ENCODE measurements at regions not wholly inside any gene's neighbourhood (a gene's known extent, or its start where the extent isn't known, plus 50 kb on each side); places are given as distances from the start of the nearest gene placed in this dataset.

- Mint-ChIP-seq H3K36me3 (ENCODE audit: low read depth) (no peaks in the 10 kb centered on the region), H3K4me3 (no peak overlapping the region), H3K27ac (no peak overlapping the region), H3K4me1 (ENCODE audit: low read depth) (no peaks in the 10 kb centered on the region), H3K27me3 (no peaks in the 10 kb centered on the region), H3K9me3 (no peaks in the 10 kb centered on the region)
Measured at GRCh38 chr1:83101406-83101805, 897.5 kb downstream of the TTLL7 start.

- no peaks in the 10 kb centered on the region for H3K27me3 Mint-ChIP-seq
- H3K4me1 Mint-ChIP-seq (ENCODE audit: low read depth), result no peaks in the 10 kb centered on the region
- H3K4me3 Mint-ChIP-seq, result no peak overlapping the region
- H3K36me3 Mint-ChIP-seq (ENCODE audit: low read depth), result no peaks in the 10 kb centered on the region
- H3K9me3 Mint-ChIP-seq, result peaks cover 6% of the 10 kb centered on the region
- H3K27ac Mint-ChIP-seq, result no peak overlapping the region
Measured at GRCh38 chr1:83100133-83100532, 898.8 kb downstream of the TTLL7 start.

DNA sequence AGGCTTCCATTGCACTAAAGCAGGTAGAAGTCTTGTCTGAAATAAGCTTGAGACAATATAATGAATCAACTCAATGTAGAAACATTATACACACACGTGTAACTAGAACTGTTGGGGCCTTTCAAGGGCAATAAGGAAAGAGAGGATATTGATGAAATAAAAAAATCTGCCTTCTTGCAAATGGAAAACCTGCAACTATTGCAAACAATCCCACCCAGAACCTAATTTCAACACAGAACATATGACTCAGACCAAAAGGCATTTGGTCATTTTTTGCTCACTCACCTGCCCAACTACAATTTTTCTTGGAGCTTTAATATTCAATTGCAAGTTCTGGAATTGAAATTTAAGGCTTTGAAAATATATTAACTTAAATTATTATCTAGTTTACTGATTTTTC, 900.1 kb downstream of the TTLL7 start:
- peaks cover 8% of the 10 kb centered on the region for H3K9me3 Mint-ChIP-seq
- no peak overlapping the region for H3K27ac Mint-ChIP-seq
- no peak overlapping the region for H3K4me3 Mint-ChIP-seq
- H3K4me1 Mint-ChIP-seq (ENCODE audit: low read depth), result no peaks in the 10 kb centered on the region
- no peaks in the 10 kb centered on the region for H3K27me3 Mint-ChIP-seq
- H3K36me3 Mint-ChIP-seq (ENCODE audit: low read depth), result no peaks in the 10 kb centered on the region

DNA sequence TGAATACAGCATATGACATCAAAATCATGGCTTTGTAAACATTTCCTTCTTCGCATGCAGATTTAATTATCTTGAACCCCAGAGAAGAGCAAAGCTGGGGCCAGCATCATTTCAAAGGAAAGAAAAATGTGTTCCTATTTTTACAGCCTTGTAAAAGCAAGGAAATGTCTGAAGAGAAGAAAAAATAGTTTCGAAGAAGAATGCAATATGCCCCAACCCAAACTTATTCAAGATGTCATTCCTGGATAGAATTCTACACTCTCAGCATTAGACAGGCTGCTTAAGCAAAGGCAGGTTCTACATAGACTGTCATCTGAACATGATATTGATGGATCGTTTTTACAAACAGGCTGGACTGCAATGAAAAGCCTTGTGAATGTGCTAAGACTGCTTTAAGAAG, 900.8 kb downstream of the TTLL7 start:
- H3K4me3 Mint-ChIP-seq, result no peak overlapping the region
- no peak overlapping the region for H3K27ac Mint-ChIP-seq
- no peaks in the 10 kb centered on the region for H3K4me1 Mint-ChIP-seq (ENCODE audit: low read depth)
- H3K36me3 Mint-ChIP-seq (ENCODE audit: low read depth), result no peaks in the 10 kb centered on the region
- H3K9me3 Mint-ChIP-seq, result peaks cover 12% of the 10 kb centered on the region
- H3K27me3 Mint-ChIP-seq, result no peaks in the 10 kb centered on the region

DNA sequence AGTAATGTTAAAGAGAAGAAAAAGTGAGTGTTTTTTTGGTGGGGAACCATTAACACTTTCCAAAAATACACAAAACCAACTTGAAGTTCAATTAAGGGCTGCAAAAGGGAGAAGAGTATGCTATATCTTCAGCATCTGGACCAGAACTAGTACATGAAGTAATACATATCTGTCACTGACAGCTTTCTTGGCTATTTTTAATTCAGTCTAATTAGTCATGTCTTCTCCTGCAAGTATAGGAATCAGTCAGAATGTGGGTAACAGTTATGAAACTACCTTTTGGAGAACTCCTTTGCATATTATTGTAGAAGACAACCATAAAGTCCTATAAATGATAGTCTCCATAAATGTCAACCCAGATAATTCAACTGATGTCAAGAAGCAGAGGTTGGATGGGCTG, 901.2 kb downstream of the TTLL7 start:
- Mint-ChIP-seq H3K36me3 (ENCODE audit: low read depth) (no peaks in the 10 kb centered on the region), H3K27ac (no peak overlapping the region), H3K4me1 (ENCODE audit: low read depth) (no peaks in the 10 kb centered on the region), H3K9me3 (peaks cover 12% of the 10 kb centered on the region), H3K27me3 (no peaks in the 10 kb centered on the region), H3K4me3 (no peak overlapping the region)

DNA sequence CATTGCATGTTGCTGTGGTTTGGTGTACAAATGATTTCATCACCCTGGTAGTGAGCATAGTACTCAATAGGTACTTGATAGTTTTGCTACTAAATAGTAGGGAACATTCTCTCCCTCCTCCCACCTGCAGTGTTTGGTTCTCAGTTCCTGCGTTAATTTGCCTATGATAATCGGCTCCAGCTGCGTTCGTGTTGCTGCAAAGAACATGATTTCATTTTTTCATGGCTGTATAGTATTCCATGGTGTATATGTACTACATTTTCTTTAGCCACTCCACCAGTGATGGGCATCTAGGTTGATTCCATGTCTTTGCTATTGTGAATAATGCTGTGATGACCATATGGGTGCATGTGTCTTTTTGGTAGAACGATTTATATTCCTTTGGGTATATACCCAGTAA, 903.4 kb downstream of the TTLL7 start:
- Mint-ChIP-seq H3K27me3 (no peaks in the 10 kb centered on the region), H3K36me3 (ENCODE audit: low read depth) (no peaks in the 10 kb centered on the region), H3K27ac (no peak overlapping the region), H3K4me1 (ENCODE audit: low read depth) (no peaks in the 10 kb centered on the region), H3K9me3 (peaks cover 12% of the 10 kb centered on the region), H3K4me3 (no peak overlapping the region)

GRCh38 chr1:83090195-83090594, 908.7 kb downstream of the TTLL7 start:
- Mint-ChIP-seq H3K27me3 (no peaks in the 10 kb centered on the region), H3K36me3 (ENCODE audit: low read depth) (no peaks in the 10 kb centered on the region), H3K27ac (no peak overlapping the region), H3K4me3 (no peak overlapping the region), H3K9me3 (peaks cover 10% of the 10 kb centered on the region), H3K4me1 (ENCODE audit: low read depth) (no peaks in the 10 kb centered on the region)

DNA sequence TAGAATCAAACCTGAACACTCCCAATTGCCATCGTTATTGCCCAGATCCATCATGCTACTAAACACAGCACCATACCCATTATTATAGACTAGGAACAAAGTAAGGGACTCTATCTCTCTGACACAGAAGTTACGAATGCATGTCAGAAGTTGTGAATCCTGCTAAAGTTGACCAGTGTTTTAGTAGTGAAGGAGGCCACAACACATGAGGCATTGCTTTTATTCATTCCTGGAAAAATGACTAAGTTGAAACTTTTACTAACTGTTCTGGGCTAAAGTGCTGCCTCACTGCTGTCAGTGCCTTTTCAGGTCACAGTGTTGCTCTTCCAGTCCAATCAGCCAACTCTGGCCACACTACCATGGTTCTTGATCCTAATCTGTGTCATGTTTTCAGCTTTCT, 911.1 kb downstream of the TTLL7 start:
- H3K27me3 Mint-ChIP-seq, result no peaks in the 10 kb centered on the region
- peaks cover 3% of the 10 kb centered on the region for H3K9me3 Mint-ChIP-seq
- no peak overlapping the region for H3K4me3 Mint-ChIP-seq
- no peak overlapping the region for H3K27ac Mint-ChIP-seq
- H3K4me1 Mint-ChIP-seq (ENCODE audit: low read depth), result no peaks in the 10 kb centered on the region
- H3K36me3 Mint-ChIP-seq (ENCODE audit: low read depth), result no peaks in the 10 kb centered on the region

DNA sequence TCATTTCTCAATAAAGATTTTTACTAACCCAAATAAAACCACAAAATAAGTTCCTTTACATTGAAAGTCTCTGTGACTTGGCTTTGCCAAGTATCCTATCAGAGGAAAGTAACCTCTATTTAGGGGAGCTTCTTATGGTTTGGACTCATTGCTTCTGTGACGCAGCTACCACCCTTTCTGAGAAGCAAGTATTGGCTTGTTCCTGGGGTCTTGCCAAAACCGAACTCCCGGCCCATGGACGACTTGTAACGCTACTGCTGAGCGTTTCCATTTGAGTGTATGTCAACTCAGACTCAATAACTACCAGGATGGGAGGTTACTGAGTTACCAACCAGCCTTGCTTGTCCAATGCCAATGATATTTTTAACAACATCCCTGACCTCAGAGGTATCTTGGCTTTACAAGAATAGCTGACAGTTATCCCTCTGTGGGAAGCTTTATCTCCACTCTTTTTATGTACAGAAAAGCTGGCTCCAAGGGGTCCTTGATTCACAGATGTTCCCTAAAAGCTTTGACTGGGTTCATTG, 911.9 kb downstream of the TTLL7 start:
- peaks cover 3% of the 10 kb centered on the region for H3K9me3 Mint-ChIP-seq
- H3K4me3 Mint-ChIP-seq, result no peak overlapping the region
- no peaks in the 10 kb centered on the region for H3K36me3 Mint-ChIP-seq (ENCODE audit: low read depth)
- H3K27me3 Mint-ChIP-seq, result no peaks in the 10 kb centered on the region
- no peak overlapping the region for H3K27ac Mint-ChIP-seq
- no peaks in the 10 kb centered on the region for H3K4me1 Mint-ChIP-seq (ENCODE audit: low read depth)

DNA sequence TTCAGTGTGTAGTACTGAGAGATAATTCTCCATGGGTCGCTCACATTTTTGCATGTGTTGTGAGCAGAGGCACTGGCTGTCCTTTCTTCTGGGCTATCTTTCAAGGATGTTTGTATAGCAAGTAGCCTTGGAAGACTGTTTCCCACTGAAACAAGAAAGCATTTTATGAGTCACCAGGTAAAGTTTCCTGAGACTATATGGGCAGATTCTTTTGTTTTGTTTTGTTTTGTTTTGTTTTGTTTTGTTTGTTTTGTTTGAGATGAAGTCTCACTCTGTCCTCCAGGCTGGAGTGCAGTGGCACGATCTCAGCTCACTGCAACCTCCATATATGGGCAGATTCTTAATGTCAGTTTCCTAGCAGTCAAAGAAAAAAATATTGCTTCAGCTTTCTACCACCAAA, 912.6 kb downstream of the TTLL7 start:
- no peak overlapping the region for H3K4me3 Mint-ChIP-seq
- peaks cover 3% of the 10 kb centered on the region for H3K9me3 Mint-ChIP-seq
- no peak overlapping the region for H3K27ac Mint-ChIP-seq
- H3K36me3 Mint-ChIP-seq (ENCODE audit: low read depth), result no peaks in the 10 kb centered on the region
- H3K27me3 Mint-ChIP-seq, result no peaks in the 10 kb centered on the region
- H3K4me1 Mint-ChIP-seq (ENCODE audit: low read depth), result no peaks in the 10 kb centered on the region

- Mint-ChIP-seq H3K4me3 (no peak overlapping the region), H3K9me3 (peaks cover 3% of the 10 kb centered on the region), H3K27ac (no peak overlapping the region), H3K36me3 (ENCODE audit: low read depth) (no peaks in the 10 kb centered on the region), H3K27me3 (no peaks in the 10 kb centered on the region), H3K4me1 (ENCODE audit: low read depth) (no peaks in the 10 kb centered on the region)
Measured at GRCh38 chr1:83083589-83084224, 915.2 kb downstream of the TTLL7 start.

DNA sequence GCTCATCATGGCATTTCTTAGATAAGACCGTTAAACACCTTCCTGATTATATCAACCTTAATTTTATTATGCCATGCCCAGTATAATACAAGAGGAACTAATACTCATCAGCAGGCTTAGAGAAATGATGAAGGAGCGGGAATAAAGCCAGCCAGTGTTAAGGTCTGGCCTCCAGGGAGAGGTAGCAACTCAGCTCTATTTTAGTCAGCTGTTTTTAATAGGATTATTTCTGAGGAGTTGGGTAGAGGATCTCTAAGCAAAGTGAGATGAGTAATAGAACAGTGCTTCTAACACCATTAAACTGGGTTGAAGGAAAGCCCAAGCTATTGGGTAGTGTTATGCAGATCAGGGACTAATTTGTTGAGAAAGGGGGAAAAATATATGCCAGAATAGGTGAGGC, 921.5 kb downstream of the TTLL7 start:
- Mint-ChIP-seq H3K27ac (no peak overlapping the region), H3K27me3 (no peaks in the 10 kb centered on the region), H3K9me3 (peaks cover 4% of the 10 kb centered on the region), H3K4me3 (no peak overlapping the region), H3K36me3 (ENCODE audit: low read depth) (no peaks in the 10 kb centered on the region), H3K4me1 (ENCODE audit: low read depth) (no peaks in the 10 kb centered on the region)

DNA sequence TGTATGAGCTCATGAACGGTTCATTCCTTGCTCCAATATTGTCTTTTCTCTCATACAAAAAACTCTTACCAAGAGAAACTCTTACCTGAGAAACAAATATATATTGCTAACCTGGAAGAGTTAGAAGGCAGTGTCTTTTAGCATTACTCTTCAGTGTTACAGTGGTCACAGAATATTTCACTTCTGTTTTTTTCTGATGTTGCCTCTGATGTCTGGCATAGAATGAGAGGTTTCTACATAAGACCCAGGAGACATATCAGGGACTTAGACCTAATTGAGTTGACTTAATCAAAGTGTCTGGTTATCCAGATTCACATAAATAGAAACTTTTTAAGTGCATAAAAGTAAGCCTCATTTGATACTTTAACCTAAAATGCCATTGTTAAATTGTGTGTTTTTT, 923.8 kb downstream of the TTLL7 start:
- no peaks in the 10 kb centered on the region for H3K27me3 Mint-ChIP-seq
- H3K4me3 Mint-ChIP-seq, result no peak overlapping the region
- H3K36me3 Mint-ChIP-seq (ENCODE audit: low read depth), result no peaks in the 10 kb centered on the region
- H3K9me3 Mint-ChIP-seq, result peaks cover 4% of the 10 kb centered on the region
- no peak overlapping the region for H3K27ac Mint-ChIP-seq
- H3K4me1 Mint-ChIP-seq (ENCODE audit: low read depth), result no peaks in the 10 kb centered on the region

GRCh38 chr1:83067954-83068353, 931.0 kb downstream of the TTLL7 start:
- Mint-ChIP-seq H3K4me3 (no peak overlapping the region), H3K36me3 (ENCODE audit: low read depth) (no peaks in the 10 kb centered on the region), H3K27ac (no peak overlapping the region), H3K9me3 (peaks cover 6% of the 10 kb centered on the region), H3K27me3 (no peaks in the 10 kb centered on the region), H3K4me1 (ENCODE audit: low read depth) (no peaks in the 10 kb centered on the region)

DNA sequence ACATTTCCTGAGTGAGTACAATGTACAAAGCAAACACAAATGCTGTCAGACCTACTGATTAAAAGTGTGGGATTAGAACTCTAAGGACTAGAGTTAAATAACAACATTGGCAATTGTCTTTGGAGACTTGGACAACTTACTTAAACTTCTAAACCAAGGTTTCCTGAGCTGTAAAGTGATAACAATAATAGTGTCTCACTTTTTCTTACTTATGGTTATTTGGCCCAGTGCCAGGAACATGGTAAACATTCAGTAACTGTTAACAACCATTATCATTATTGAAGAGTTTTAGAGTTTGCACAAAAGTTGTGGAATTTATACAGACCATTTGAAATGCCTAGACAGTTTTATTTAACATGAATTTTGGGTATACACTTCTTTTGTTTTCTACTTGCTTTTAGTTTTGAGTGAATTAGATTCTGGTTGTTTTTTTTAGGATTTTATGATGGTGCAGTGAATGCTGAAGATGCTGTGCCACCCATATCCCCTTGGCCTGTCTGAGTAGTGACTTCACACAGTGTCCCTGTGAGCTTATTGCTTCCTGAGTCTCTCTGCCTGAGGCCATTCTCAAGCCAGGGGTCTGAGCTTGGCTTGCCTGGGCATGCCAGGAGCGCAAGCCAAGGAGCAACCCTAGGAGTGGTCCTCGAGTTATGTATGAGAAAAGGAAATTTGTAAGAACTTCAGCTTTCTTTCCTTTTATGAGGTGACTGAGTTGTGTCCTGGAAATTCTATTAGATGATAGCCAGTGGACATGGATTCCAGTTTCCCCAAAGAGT, 932.8 kb downstream of the TTLL7 start:
- H3K27me3 Mint-ChIP-seq, result no peaks in the 10 kb centered on the region
- H3K4me1 Mint-ChIP-seq (ENCODE audit: low read depth), result no peaks in the 10 kb centered on the region
- H3K9me3 Mint-ChIP-seq, result peaks cover 6% of the 10 kb centered on the region
- no peaks in the 10 kb centered on the region for H3K36me3 Mint-ChIP-seq (ENCODE audit: low read depth)
- H3K4me3 Mint-ChIP-seq, result no peak overlapping the region
- H3K27ac Mint-ChIP-seq, result no peak overlapping the region

All from stimulated activated naive CD8-positive, alpha-beta T cell treated with anti-CD3 and anti-CD28 coated beads, Interleukin-15, Interleukin-2, amounts not matched to agents 100 ng/mL and 50 ng/mL, for 24 hours (primary cell).